Stimulated activated naive CD8-positive, alpha-beta T cell treated with anti-CD3 and anti-CD28 coated beads, Interleukin-15, amount 100 ng/mL, for 72 hours (primary cell): ENCODE measurements at regions not wholly inside any gene's neighbourhood (a gene's known extent, or its start where the extent isn't known, plus 50 kb on each side); places are given as distances from the start of the nearest gene placed in this dataset.
A peak's percentile ranks its signal among the peaks of the same experiment; 100 is the strongest.

ENCODE experiments used
- ATAC-seq: fragments of 150-1000 bp; cut with Tn5 transposase; 2 replicates; pipeline ENCODE4 v1.10.0; 2021; ENCODE audit warnings: mild to moderate bottlenecking, moderate library complexity
- DNase-seq, 2 donors: peaks; one replicate each; pipeline ENCODE4 v3.0.0; 2021 to 2022
- H3K27ac Mint-ChIP-seq, 2 donors: one replicate each; pipeline ENCODE4 v1.8.0; 2022; ENCODE audit warnings: mild to moderate bottlenecking in 2 of 2, mixed read lengths in 2 of 2, moderate library complexity in 2 of 2
- H3K27me3 Mint-ChIP-seq: one replicate; pipeline ENCODE4 v1.8.0; 2022; ENCODE audit warnings: mixed read lengths
- H3K4me1 Mint-ChIP-seq: one replicate; pipeline ENCODE4 v1.8.0; 2022; ENCODE audit warnings: mild to moderate bottlenecking, mixed read lengths
- H3K4me3 Mint-ChIP-seq, 2 donors: one replicate each; pipeline ENCODE4 v1.8.0; 2022; ENCODE audit warnings: mild to moderate bottlenecking in 2 of 2, mixed read lengths in 2 of 2, moderate library complexity in 1 of 2
- H3K9me3 Mint-ChIP-seq, 2 donors: one replicate each; pipeline ENCODE4 v1.8.0; 2022; ENCODE audit warnings: mixed read lengths in 2 of 2

DNA sequence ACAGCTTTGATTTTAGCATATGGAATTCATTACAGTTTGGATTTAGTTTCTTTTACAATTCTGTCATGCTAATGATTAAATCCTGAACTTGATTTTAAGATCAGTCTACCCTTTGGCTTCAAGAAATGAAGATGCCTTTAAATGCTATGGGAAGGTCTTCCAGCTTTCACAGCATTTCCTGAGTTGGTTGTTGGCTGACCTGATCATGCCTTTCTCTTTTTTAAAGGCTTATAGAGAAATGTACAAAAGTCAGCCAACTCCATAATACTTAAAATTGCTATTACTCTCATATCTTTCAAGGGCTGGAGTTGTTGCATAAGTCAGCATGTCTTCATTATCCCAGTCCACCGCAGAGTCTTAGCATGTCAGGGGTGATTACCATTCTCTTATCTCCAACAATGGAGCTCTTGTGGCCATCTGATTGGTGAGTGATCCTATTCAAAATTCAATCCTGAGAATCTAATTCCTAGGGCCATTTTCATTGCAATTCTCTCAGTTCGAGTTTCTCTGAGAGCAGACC is 123.8 kb downstream of the GMNC start:
- no peak for DNase-seq
- ATAC-seq = no peak
- Mint-ChIP-seq H3K27me3 (no peaks in the 10 kb centered on the region), H3K4me1 (no peaks in the 10 kb centered on the region), H3K27ac (no peak overlapping the region), H3K4me3 (no peak overlapping the region), H3K9me3 (no peaks in the 10 kb centered on the region)

DNA sequence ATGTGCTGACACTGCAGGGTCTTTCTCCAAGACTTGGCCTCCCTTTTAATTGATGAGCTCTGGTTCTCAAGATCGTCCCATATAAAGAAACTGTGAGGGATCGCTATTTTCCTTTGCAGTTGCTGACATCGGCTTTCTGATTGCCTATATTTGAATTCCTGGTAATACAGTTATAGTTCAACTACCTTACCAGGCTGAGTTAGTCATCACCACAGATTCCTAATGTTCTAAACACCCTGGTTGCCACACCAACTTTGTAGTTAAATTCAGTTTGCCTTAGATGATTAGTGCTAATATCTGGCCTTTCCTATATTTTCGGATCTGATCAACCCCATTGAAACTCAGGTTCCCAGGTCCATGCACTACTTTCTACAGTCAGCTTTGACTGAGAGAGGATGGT is 125.0 kb downstream of the GMNC start:
- H3K9me3 Mint-ChIP-seq = no peaks in the 10 kb centered on the region
- ATAC-seq = no peak
- no peaks in the 10 kb centered on the region for H3K27me3 Mint-ChIP-seq
- no peak overlapping the region for H3K4me3 Mint-ChIP-seq
- peaks cover 6% of the 10 kb centered on the region for H3K4me1 Mint-ChIP-seq
- H3K27ac Mint-ChIP-seq = peak overlapping the region in 1 of 2 donors; percentile 66
- no peak for DNase-seq

DNA sequence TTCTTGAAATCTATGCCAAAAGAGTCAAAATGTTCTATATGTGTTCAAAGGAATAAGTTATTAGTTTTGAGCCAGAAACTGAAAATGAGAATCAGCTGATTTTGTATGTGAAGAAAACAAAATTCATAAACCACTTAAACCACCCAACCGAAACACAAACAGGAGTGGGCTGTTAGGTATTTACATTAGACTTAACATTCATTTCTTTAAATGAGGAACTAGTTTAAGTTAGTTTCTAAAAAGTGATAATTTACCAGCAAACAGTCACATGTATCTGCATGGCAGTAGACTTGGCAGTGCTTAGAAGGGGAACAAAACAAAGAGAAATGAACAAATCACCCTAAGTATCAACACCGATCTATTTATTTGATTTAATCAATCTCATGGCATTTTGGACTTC is 128.0 kb downstream of the GMNC start:
- DNase-seq = no peak
- no peak overlapping the region for H3K27ac Mint-ChIP-seq
- H3K27me3 Mint-ChIP-seq = no peaks in the 10 kb centered on the region
- peaks cover 6% of the 10 kb centered on the region for H3K4me1 Mint-ChIP-seq
- no peaks in the 10 kb centered on the region for H3K9me3 Mint-ChIP-seq
- no peak overlapping the region for H3K4me3 Mint-ChIP-seq
- ATAC-seq = no peak

DNA sequence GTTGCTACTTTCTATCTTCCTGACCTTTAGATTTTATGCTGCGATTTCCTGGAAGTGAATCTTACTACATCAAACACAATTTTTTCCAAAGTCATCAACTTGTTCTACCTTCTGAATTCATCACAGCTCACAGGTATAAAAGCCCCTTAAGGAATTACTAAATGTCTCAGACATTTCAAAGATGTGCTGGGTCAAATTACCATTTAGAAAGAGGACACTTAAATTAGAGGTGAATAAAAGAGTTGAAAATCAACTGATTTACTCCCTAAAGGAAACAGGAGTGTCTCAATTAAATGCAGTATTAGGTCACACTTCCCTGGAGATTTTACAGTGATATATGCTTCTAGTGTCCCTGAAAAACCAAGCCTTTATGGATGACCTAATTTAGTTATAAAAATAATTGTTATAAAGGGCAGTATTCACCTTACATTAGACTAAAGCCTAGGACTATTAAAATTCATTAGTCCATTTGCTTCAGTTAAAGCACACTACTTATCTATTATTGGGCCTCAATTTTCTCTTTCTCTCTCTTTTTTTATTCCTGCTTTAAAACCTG is 128.8 kb downstream of the GMNC start:
- Mint-ChIP-seq H3K4me1 (peaks cover 6% of the 10 kb centered on the region), H3K4me3 (no peak overlapping the region), H3K27me3 (no peaks in the 10 kb centered on the region), H3K9me3 (no peaks in the 10 kb centered on the region), H3K27ac (peak overlapping the region in 1 of 2 donors; percentile 52)
- ATAC-seq (no peak), DNase-seq (no peak)

DNA sequence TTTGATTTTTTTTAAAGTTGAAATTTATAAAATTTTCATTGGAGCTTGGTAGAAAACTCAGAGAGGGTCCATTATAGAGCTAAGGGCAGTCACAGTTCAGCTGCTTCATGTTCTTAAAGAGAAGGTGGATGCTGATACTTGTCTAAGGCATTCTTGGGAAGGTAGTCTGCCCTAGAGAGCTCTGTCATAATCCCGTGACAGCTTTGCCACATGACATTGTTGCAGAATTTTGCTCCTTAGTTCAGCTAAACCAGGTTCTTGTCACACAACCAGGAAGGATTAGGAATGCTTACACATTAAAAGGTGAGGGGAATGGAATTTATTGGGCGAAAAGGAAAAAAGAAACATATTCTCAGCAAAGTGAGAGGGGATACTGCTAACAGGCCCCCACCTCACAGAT is 130.9 kb downstream of the GMNC start:
- Mint-ChIP-seq H3K9me3 (no peaks in the 10 kb centered on the region), H3K27ac (no peak overlapping the region), H3K4me1 (peaks cover 6% of the 10 kb centered on the region), H3K4me3 (no peak overlapping the region), H3K27me3 (peaks cover 6% of the 10 kb centered on the region)
- DNase-seq = no peak
- ATAC-seq = no peak

DNA sequence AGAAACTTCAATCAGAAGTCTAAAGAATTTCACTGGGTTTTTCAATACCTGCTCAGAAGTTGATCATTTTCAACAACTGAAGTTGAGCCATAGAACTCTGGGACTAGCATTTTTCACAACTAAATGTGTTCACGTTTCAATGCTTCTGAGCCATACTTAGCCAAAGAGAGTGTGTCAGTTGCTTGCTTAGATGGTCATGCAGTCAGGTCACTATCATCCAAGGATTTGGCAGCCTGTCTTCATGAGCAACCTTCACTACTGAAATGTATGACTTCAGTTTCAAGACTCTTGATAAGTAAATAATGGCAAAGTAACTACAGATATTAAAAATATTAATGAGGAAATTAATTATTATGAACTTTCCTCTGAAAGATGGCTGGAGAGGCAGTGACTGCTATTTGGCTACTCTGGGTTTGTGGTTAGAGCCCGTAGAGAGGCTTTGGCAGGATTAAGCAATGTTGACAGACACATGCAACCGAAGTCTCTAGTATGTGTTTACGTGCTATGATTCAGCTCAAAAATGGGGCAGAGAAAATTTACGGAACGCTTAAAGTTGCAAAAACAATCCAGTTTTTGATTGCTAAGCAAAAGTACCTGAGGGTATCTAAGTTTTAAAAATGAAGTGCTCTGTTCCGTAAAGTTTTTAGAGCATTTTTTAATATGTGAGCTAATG is 133.8 kb downstream of the GMNC start:
- no peak for DNase-seq
- Mint-ChIP-seq H3K27me3 (peaks cover 6% of the 10 kb centered on the region), H3K9me3 (no peaks in the 10 kb centered on the region), H3K4me3 (no peak overlapping the region), H3K4me1 (peaks cover 6% of the 10 kb centered on the region), H3K27ac (no peak overlapping the region)
- no peak for ATAC-seq

DNA sequence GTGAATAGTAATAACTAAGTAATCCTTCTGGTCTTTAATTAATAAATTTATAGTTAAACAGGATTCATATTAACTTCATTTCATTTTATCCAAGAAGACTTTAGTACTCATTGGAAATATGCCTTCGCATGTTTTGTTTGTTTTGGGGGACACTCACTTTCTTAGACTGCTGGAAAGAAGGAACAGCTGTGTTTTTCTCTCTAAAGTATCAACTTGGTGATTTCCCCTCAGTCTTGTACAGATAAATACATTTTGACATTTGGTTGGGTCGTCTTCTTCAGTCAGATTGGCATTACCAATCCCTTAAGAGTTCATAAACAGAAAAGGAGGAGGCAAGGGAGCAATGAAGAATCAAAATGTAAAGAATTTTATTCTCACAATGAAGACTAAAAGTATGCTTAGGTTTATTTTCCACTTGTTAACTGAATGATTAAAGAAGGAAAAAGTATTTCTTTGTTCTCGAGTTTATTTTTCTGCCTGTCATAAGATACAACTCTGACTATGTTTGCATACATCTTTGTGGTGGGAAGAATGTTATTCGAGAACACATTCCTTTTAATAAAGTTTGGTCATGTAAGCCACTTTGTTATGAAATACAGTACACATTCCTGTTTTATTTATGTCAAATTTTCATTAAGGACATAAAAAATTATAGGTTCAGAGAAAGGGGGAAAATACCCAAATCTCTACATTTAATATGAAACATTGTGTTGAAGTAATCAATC is 140.2 kb downstream of the GMNC start:
- no peak overlapping the region for H3K4me3 Mint-ChIP-seq

DNA sequence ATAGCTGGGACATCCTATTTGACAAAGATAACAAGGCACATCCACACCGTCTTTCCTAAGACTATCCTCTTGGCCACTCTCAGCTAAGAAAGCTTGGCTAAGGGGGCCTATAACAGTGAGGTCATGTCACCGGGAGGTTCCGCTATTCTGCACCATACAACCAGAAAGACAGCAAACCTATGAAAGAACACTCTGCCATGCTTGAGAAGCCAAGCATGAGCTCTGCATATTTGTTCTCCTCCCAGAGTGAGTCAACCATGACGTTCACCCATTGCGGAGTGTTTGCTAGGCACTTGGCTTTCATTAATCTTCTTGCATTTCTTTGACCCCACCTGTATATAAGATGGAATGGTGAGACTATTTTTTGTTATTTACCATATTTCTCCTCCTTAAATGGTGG is 141.2 kb downstream of the GMNC start:
- H3K4me3 Mint-ChIP-seq = no peak overlapping the region
- ATAC-seq (no peak), DNase-seq (no peak)

More for the DNA sequence above, 140.2 kb downstream of the GMNC start:
- Mint-ChIP-seq H3K4me1 (no peaks in the 10 kb centered on the region), H3K27ac (no peak overlapping the region), H3K9me3 (no peaks in the 10 kb centered on the region), H3K27me3 (no peaks in the 10 kb centered on the region)
- ATAC-seq (no peak), DNase-seq (no peak)

DNA sequence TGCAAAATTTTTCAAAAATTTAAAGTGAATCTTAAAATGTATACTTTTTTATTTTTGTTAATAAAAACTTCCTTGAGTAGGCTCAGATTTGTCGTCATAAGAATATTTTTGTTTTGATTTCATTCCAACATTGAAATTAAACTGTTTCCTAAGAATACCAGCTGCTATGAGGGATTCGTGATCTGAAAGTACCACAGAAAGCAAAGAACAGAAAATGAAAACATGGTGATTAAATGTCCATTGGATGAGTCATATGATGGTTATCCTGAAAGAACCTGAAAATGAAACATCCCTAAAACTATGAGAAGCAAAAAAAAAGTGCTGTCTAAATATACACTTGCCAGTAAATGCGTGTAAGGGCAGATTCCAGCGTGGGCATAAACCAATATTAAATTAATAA is 143.8 kb downstream of the GMNC start:
- H3K27me3 Mint-ChIP-seq = peaks cover 13% of the 10 kb centered on the region
- H3K27ac Mint-ChIP-seq = no peak overlapping the region
- no peak for ATAC-seq
- DNase-seq = no peak
- H3K4me1 Mint-ChIP-seq = no peaks in the 10 kb centered on the region
- H3K9me3 Mint-ChIP-seq = no peaks in the 10 kb centered on the region
- H3K4me3 Mint-ChIP-seq = no peak overlapping the region

More for the DNA sequence above, 141.2 kb downstream of the GMNC start:
- no peaks in the 10 kb centered on the region for H3K9me3 Mint-ChIP-seq
- no peaks in the 10 kb centered on the region for H3K4me1 Mint-ChIP-seq
- H3K27ac Mint-ChIP-seq = no peak overlapping the region
- H3K27me3 Mint-ChIP-seq = no peaks in the 10 kb centered on the region

DNA sequence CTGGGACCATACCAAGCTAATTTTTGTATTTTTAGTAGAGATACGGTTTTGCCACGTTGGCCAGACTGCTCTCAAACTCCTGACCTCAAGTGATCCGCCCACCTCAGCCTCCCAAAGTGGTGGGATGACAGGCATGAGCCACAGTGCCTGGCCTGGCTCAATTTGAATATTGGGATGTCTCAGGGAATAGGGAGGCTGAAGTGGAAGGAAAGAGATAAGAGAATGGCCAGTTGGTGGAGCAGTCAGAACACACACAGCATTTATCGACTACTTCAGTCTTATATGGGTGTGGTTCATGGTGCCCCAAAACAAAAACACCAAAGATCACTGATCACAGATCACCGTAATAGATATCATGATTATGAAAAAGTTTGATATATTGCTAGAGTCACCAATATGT is 144.4 kb downstream of the GMNC start:
- Mint-ChIP-seq H3K9me3 (no peaks in the 10 kb centered on the region), H3K27ac (no peak overlapping the region), H3K27me3 (peaks cover 13% of the 10 kb centered on the region), H3K4me3 (no peak overlapping the region), H3K4me1 (no peaks in the 10 kb centered on the region)
- DNase-seq (no peak), ATAC-seq (no peak)

DNA sequence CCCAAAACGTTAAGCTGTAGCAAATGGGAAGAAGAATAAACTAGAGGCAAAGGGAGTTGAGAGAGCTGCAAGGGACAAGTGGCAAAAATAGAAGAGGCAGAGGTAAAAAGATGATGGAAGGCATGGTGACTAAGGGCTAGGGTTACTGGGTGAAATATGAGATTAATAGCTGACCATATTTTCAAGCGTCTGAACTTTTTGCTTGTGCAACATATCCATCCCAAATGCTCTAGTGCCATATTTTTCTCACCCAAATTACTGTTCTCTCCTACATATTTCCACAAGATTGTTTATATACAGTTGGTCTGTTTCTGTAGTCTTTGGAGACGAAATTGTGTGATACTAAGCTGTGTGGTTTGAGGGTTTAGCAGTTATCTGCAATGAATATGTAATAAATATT is 145.5 kb downstream of the GMNC start:
- no peak overlapping the region for H3K27ac Mint-ChIP-seq
- DNase-seq (no peak), ATAC-seq (no peak)
- H3K4me3 Mint-ChIP-seq = no peak overlapping the region
- no peaks in the 10 kb centered on the region for H3K9me3 Mint-ChIP-seq
- no peaks in the 10 kb centered on the region for H3K4me1 Mint-ChIP-seq
- H3K27me3 Mint-ChIP-seq = peaks cover 19% of the 10 kb centered on the region

DNA sequence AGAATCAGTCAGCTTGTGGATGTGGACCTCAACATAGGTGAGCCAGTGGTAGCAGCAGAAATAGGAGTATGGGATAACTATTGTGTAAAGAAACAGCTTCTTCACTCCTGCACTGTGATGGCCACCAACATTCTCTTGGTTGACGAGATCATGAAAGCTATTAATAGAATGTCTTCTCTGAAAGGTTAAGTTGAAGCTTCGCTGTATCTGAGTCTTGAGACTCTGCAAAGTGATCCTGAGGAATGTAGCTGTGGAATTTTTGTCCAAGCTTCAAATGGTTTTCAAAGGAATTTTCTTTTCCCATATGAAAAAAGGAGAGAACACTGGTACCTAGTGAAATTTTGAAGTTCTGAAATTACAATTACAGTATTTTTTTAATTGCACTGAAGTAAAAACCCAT is 146.3 kb downstream of the GMNC start:
- DNase-seq (no peak), ATAC-seq (no peak)
- no peaks in the 10 kb centered on the region for H3K9me3 Mint-ChIP-seq

DNA sequence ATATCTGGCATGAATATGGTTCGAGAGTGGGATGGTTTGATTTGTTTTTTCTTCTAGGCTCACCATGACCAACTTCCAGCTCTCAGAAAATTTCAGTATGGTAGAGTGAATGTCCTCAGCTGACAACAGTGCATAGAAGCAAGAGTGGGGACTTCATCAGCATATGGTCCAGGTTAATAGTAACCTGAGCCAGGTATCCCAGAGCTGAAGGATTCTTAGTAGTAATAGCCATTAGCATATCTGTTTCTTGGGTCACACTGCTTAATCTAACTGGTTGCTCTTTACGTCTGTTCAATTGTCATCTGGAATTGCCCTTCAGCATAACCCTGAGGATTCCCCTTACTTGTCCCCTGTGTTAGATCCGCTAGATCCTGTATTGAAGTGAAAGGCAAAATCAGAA is 151.8 kb downstream of the GMNC start:
- DNase-seq (no peak), ATAC-seq (no peak)
- H3K4me1 Mint-ChIP-seq = no peaks in the 10 kb centered on the region
- no peak overlapping the region for H3K27ac Mint-ChIP-seq
- peaks cover 19% of the 10 kb centered on the region for H3K27me3 Mint-ChIP-seq
- no peaks in the 10 kb centered on the region for H3K9me3 Mint-ChIP-seq
- H3K4me3 Mint-ChIP-seq = no peak overlapping the region

More for the DNA sequence above, 146.3 kb downstream of the GMNC start:
- no peak overlapping the region for H3K27ac Mint-ChIP-seq
- no peak overlapping the region for H3K4me3 Mint-ChIP-seq
- H3K27me3 Mint-ChIP-seq = peaks cover 23% of the 10 kb centered on the region
- no peaks in the 10 kb centered on the region for H3K4me1 Mint-ChIP-seq

DNA sequence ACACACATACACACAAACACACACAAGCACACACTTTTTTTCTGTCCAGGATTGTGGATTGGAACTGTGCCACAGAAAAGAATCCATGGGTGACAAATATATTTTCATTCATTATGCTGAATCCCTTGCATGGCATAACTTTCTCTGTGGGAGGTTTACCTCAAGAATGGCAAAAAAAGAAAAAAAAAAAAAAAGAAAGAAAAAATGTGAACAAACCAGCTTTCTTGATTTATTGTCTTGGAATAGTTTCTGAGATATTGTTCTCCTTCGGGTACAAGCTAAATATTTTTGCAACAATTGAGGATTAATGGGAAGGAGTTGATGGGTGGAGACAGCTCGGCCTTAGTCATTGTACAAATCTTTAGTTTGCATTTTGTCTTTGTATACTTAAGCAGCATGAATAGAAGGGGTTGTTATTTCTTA is 153.1 kb downstream of the GMNC start:
- no peaks in the 10 kb centered on the region for H3K4me1 Mint-ChIP-seq
- H3K27ac Mint-ChIP-seq = no peak overlapping the region
- DNase-seq = no peak
- no peaks in the 10 kb centered on the region for H3K9me3 Mint-ChIP-seq
- H3K4me3 Mint-ChIP-seq = no peak overlapping the region
- ATAC-seq = no peak
- H3K27me3 Mint-ChIP-seq = peaks cover 10% of the 10 kb centered on the region
